K562 (cell line): ENCODE measurements at regions not wholly inside any gene's neighbourhood (a gene's known extent, or its start where the extent isn't known, plus 50 kb on each side); places are given as distances from the start of the nearest gene placed in this dataset.

Experiments used
- ATAC-seq: fragments of 200-7000 bp; cut with Tn5 transposase; 3 replicates; pipeline ENCODE4 v1.9.1; 2020; ENCODE audit warnings: moderate library complexity
- BruUV-seq: library from RNA; stranded (reverse); fragments of 400-500 nt; replicated peaks from 2 replicates; lab custom pipeline; 2021; lab: Mats Ljungman, UMichigan
- CTCF ChIA-PET: fragments of 300-600 bp; formaldehyde crosslinking; extraction: SDS; loops from one replicate; lab custom pipeline; 2021; ENCODE audit warnings: low intra/inter-chr PET ratio; lab: Yijun Ruan, JAX
- POLR2A ChIA-PET: fragments of 300-600, 350-650 bp; sonication (Branson Sonifier 250); formaldehyde crosslinking; extraction: SDS; loops from one replicate; lab custom pipeline; 2021; ENCODE audit warnings: antibody characterized with exemption, inconsistent platforms; lab: Yijun Ruan, JAX
- DNase-seq, 4 experiments: peaks; one replicate each; pipeline versions ENCODE4 v3.0.0 to v3.0.0-alpha.2; 2011 to 2018; ENCODE audit warnings: low spot score in 3 of 4, mixed read lengths in 3 of 4; ENCODE audit errors: extremely low read depth in 1 of 4
- FAIRE-seq: peaks from 2 replicates; lab custom pipeline; 2011; peaks lifted over from hg19 to GRCh38; lab: Jason Lieb, UNC
- H2AFZ ChIP-seq: 2 replicates; pipeline ENCODE4 v1.6.0; 2011; ENCODE audit warnings: low read depth, low read length, control low read depth, inconsistent platforms
- H3K27ac ChIP-seq: fragments of 200-600 bp; 3 replicates; pipeline ENCODE4 v1.8.0; 2011; ENCODE audit warnings: low read depth, mild to moderate bottlenecking, control low read depth, inconsistent platforms, low read length, moderate library complexity, mixed read lengths; ENCODE audit errors: extremely low read depth
- H3K27me3 ChIP-seq, 2 experiments: fragments of 300-600 bp in 1 of 2; 2 replicates in 1 of 2; 3 replicates in 1 of 2; pipeline versions ENCODE4 v1.6.0 to v1.8.0; 2011; ENCODE audit warnings: inconsistent platforms in 2 of 2, low read length in 2 of 2, mild to moderate bottlenecking in 1 of 2, mixed read lengths in 1 of 2, moderate library complexity in 1 of 2; ENCODE audit not compliant: control insufficient read depth in 2 of 2, insufficient read depth in 2 of 2
- H3K36me3 ChIP-seq: fragments of 300-600 bp; 3 replicates; pipeline ENCODE4 v1.8.0; 2011; ENCODE audit warnings: mild to moderate bottlenecking, low read length, inconsistent platforms; ENCODE audit not compliant: control insufficient read depth, insufficient read depth
- H3K4me1 ChIP-seq, 2 experiments: fragments of 200-600 bp in 1 of 2; replicated peaks in 1 of 2; 2 replicates in 1 of 2; 3 replicates in 1 of 2; pipeline versions ENCODE4 v1.5.1 to v1.8.0; 2011; ENCODE audit warnings: inconsistent platforms in 2 of 2, low read length in 2 of 2, mild to moderate bottlenecking in 1 of 2, mixed read lengths in 1 of 2, moderate library complexity in 1 of 2; ENCODE audit not compliant: control insufficient read depth in 2 of 2, insufficient read depth in 2 of 2
- H3K4me2 ChIP-seq: 2 replicates; pipeline ENCODE4 v1.6.1; 2011; ENCODE audit warnings: low read length, control low read depth, inconsistent platforms, mixed read lengths; ENCODE audit not compliant: insufficient read depth
- H3K4me3 ChIP-seq: fragments of 200-600 bp; sonication (generic), shearing (Covaris generic); 2 replicates; pipeline ENCODE4 v1.5.1; 2016; ENCODE audit warnings: control low read depth, inconsistent platforms
- H3K79me2 ChIP-seq: fragments of 200-600 bp; 3 replicates; pipeline ENCODE4 v1.8.0; 2011; ENCODE audit warnings: low read length, inconsistent platforms; ENCODE audit not compliant: control insufficient read depth, insufficient read depth
- H3K9ac ChIP-seq, 2 experiments: 2 replicates each; pipeline versions ENCODE4 v1.6.0 to v1.6.1; 2011; ENCODE audit warnings: low read depth in 2 of 2, low read length in 2 of 2, control low read depth in 1 of 2, inconsistent platforms in 1 of 2, mild to moderate bottlenecking in 1 of 2, mixed read lengths in 1 of 2; ENCODE audit not compliant: insufficient read depth in 1 of 2
- H3K9me1 ChIP-seq: one replicate; pipeline ENCODE4 v1.6.0; 2011; ENCODE audit warnings: inconsistent platforms, mild to moderate bottlenecking, low read length, moderate library complexity; ENCODE audit not compliant: control insufficient read depth, insufficient read depth
- H3K9me3 ChIP-seq: replicated peaks from 2 replicates; pipeline ENCODE4 v1.5.1; 2011; ENCODE audit warnings: low read depth, low read length, inconsistent platforms; ENCODE audit not compliant: control insufficient read depth, insufficient read depth
- H4K20me1 ChIP-seq: replicated peaks from 2 replicates; pipeline ENCODE4 v1.6.1; 2011; ENCODE audit warnings: low read length, inconsistent platforms, mixed read lengths; ENCODE audit not compliant: control insufficient read depth, insufficient read depth
- CC2D1A ChIP-seq: fragments of 450-650 bp; IDR thresholded peaks from 2 replicates; pipeline ENCODE4 v1.6.1; 2017; ENCODE audit warnings: mild to moderate bottlenecking
- CEBPZ ChIP-seq: fragments of 150-350 bp; IDR thresholded peaks from 2 replicates; pipeline ENCODE4 v1.6.1; 2014; ENCODE audit warnings: low read depth, mild to moderate bottlenecking, low read length, borderline replicate concordance
- HNRNPH1 ChIP-seq: fragments of 200-400 bp; formaldehyde crosslinking; optimal IDR thresholded peaks from 2 replicates; pipeline ENCODE3; 2017; ENCODE audit warnings: low read depth, mild to moderate bottlenecking, low read length, moderate library complexity
- HNRNPK ChIP-seq: fragments of 200-400 bp; formaldehyde crosslinking; IDR thresholded peaks from one replicate; pipeline ENCODE4 v1.6.1; 2018; ENCODE audit warnings: mild to moderate bottlenecking, low read depth, low read length; ENCODE audit not compliant: poor library complexity, severe bottlenecking
- PHB2 ChIP-seq: fragments of 450-650 bp; IDR thresholded peaks from 2 replicates; pipeline ENCODE4 v1.6.1; 2017; ENCODE audit warnings: low read depth
- PREB ChIP-seq: sonication (generic); formaldehyde crosslinking; IDR thresholded peaks from 2 replicates; pipeline ENCODE4 v1.8.1; 2023; ENCODE audit warnings: mild to moderate bottlenecking, missing genetic modification reagents
- RFX1 ChIP-seq: fragments of 450-650 bp; IDR thresholded peaks from 2 replicates; pipeline ENCODE4 v1.6.1; 2016; ENCODE audit warnings: mild to moderate bottlenecking, moderate library complexity
- SIRT6 ChIP-seq: IDR thresholded peaks from one replicate; pipeline ENCODE4 v1.6.1; 2012; ENCODE audit warnings: low read depth, mild to moderate bottlenecking, control low read depth, inconsistent platforms, low read length, moderate library complexity
- THAP7 ChIP-seq: fragments of 250-450 bp; sonication (Bioruptor Pico); IDR thresholded peaks from 2 replicates; pipeline ENCODE4 v1.5.0; 2021
- ZBTB17 ChIP-seq: fragments of 450-650 bp; formaldehyde crosslinking; IDR thresholded peaks from 2 replicates; pipeline ENCODE4 v1.4.0; 2020; ENCODE audit warnings: mild to moderate bottlenecking
- ZBTB34 ChIP-seq: fragments of 250-450 bp; sonication (Bioruptor Pico); IDR thresholded peaks from 2 replicates; pipeline ENCODE4 v1.8.0; 2021; ENCODE audit warnings: mild to moderate bottlenecking, moderate library complexity
- ZNF347 ChIP-seq: fragments of 450-650 bp; formaldehyde crosslinking; IDR thresholded peaks from 2 replicates; pipeline ENCODE4 v1.4.0; 2020; ENCODE audit warnings: low read depth, mild to moderate bottlenecking, moderate library complexity
- WGBS: fragments of 100-300 bp; shearing (Covaris generic); methylation state at CpG from one replicate; pipeline ENCODE4 v1.1.6; 2016; ENCODE audit warnings: low coverage, mixed read lengths; ENCODE audit not compliant: insufficient coverage; ENCODE audit errors: missing lambda C conversion rate; 5-methylcytosine and 5-hydroxymethylcytosine counted together
- in situ Hi-C: fragments of 300-500 bp; cut with MboI; formaldehyde crosslinking; loops from 4 replicates; pipeline ENCODE4 v1.15.0; 2018; ENCODE audit warnings: inconsistent platforms, mixed read lengths
- intact Hi-C: fragments of 100-400 bp; cut with micrococcal nuclease; formaldehyde crosslinking; loops from 2 replicates; pipeline ENCODE4 v1.14.2; 2022

- TF ChIP-seq CEBPZ (no peak), ZBTB17 (CRISPR knock-in tag) (no peak)
These were observed 497.7 kb upstream of the WWC1 start (continued) for GRCh38 chr5:167793700-167794099.

GRCh38 chr5:167794121-167794520 lies 497.3 kb upstream of the WWC1 start:
- Histone ChIP-seq H3K4me2 (no peak overlapping the region), H3K36me3 (no peaks in the 10 kb centered on the region), H4K20me1 (no peaks in the 10 kb centered on the region), H3K27me3 (no peaks in the 10 kb centered on the region), H3K9ac (no peak overlapping the region), H3K79me2 (no peaks in the 10 kb centered on the region), H3K9me3 (no peaks in the 10 kb centered on the region; the same call in 1 of the 2 replicates), H3K4me3 (no peak overlapping the region), H2AFZ (no peak overlapping the region), H3K27ac (no peak overlapping the region), H3K4me1 (no peaks in the 10 kb centered on the region), H3K9me1 (no peaks in the 10 kb centered on the region)
- no TSS peak for BruUV-seq
- in situ Hi-C loops: no loop called here
- TF ChIP-seq ZNF347 (CRISPR knock-in tag) (no peak), RFX1 (no peak), SIRT6 (no peak), HNRNPK (no peak), THAP7 (CRISPR knock-in tag) (no peak), PHB2 (no peak), CC2D1A (no peak), PREB (CRISPR knock-in tag) (no peak), HNRNPH1 (no peak), ZBTB34 (CRISPR knock-in tag) (no peak)
- FAIRE-seq (no peak), DNase-seq (no peak), ATAC-seq (no peak)
- 2% methylated on average over 4 of the region's 4 CpGs for WGBS
- ChIA-PET CTCF (no interaction called here), POLR2A (no interaction called here)
- intact Hi-C loops: no loop called here
